ENCODE measurements at regions not wholly inside any gene's neighbourhood (a gene's known extent, or its start where the extent isn't known, plus 50 kb on each side); places are given as distances from the start of the nearest gene placed in this dataset.

GRCh38 chr14:80080601-80081000, 130.7 kb downstream of the DIO2 start:
- TF ChIP-seq ISL1 (CRISPR knock-in tag; IDR thresholded peaks at IDR 0.05) (no peak), TOX (CRISPR knock-in tag; IDR thresholded peaks at IDR 0.05; ENCODE audit: borderline replicate concordance) (no peak), ZNF565 (CRISPR knock-in tag; conservative IDR thresholded peaks at IDR 0.05; ENCODE audit: low read depth) (no peak), ZNF8 (CRISPR knock-in tag; IDR thresholded peaks at IDR 0.05) (no peak), OSR1 (CRISPR knock-in tag; IDR thresholded peaks at IDR 0.05) (no peak), PATZ1 (CRISPR knock-in tag; IDR thresholded peaks at IDR 0.05; ENCODE audit: borderline replicate concordance) (no peak)
